H1 (cell line): ENCODE measurements at regions not wholly inside any gene's neighbourhood (a gene's known extent, or its start where the extent isn't known, plus 50 kb on each side); places are given as distances from the start of the nearest gene placed in this dataset.

ENCODE experiments used
- CTCF ChIA-PET: fragments of 300-600 bp; sonication (Branson Sonifier 250); formaldehyde crosslinking; loops from one replicate; lab custom pipeline; 2021; ENCODE audit not compliant: partially characterized antibody; lab: Charles Lee
- POLR2A ChIA-PET: fragments of 300-600 bp; sonication (Branson Sonifier 250); formaldehyde crosslinking; loops from one replicate; lab custom pipeline; 2021; ENCODE audit warnings: inconsistent platforms; ENCODE audit not compliant: partially characterized antibody; lab: Charles Lee
- DNase-seq, 2 experiments: peaks; one replicate each; pipeline versions ENCODE4 v3.0.0 to v3.0.0-alpha.2; 2010 to 2022; ENCODE audit warnings: low spot score in 2 of 2, low read depth in 1 of 2, mixed read lengths in 1 of 2
- FAIRE-seq: peaks from 2 replicates; lab custom pipeline; 2011; peaks lifted over from hg19 to GRCh38; lab: Jason Lieb, UNC
- H2AFZ ChIP-seq: 2 replicates; pipeline ENCODE4 v1.8.1; 2012; ENCODE audit warnings: low read length, inconsistent platforms
- H2AK5ac ChIP-seq: 2 replicates; pipeline ENCODE4 v1.6.1; 2013; ENCODE audit warnings: low read depth, low read length
- H2BK120ac ChIP-seq: replicated peaks from 2 replicates; pipeline ENCODE3; 2013; ENCODE audit warnings: low read depth, low read length, inconsistent platforms
- H2BK12ac ChIP-seq: 2 replicates; pipeline ENCODE4 v1.6.1; 2013; ENCODE audit warnings: low read depth, low read length
- H2BK15ac ChIP-seq: 2 replicates; pipeline ENCODE4 v1.6.1; 2013; ENCODE audit warnings: low read length
- H2BK20ac ChIP-seq: 2 replicates; pipeline ENCODE4 v1.6.1; 2013; ENCODE audit warnings: low read length
- H2BK5ac ChIP-seq: 2 replicates; pipeline ENCODE4 v1.6.1; 2013; ENCODE audit warnings: low read depth, low read length
- H3K14ac ChIP-seq: 2 replicates; pipeline ENCODE4 v1.6.1; 2013; ENCODE audit warnings: inconsistent platforms; ENCODE audit not compliant: insufficient read length
- H3K18ac ChIP-seq: 2 replicates; pipeline ENCODE4 v1.6.1; 2013; ENCODE audit warnings: low read length; ENCODE audit errors: extremely low read depth
- H3K23ac ChIP-seq: 2 replicates; pipeline ENCODE4 v1.6.1; 2013; ENCODE audit warnings: inconsistent platforms; ENCODE audit not compliant: insufficient read length
- H3K23me2 ChIP-seq: 2 replicates; pipeline ENCODE4 v1.6.1; 2013; ENCODE audit warnings: low read depth, low read length
- H3K27ac ChIP-seq: 2 replicates; pipeline ENCODE4 v1.6.1; 2011; ENCODE audit warnings: low read depth, low read length, inconsistent platforms
- H3K27me3 ChIP-seq, 4 experiments: replicated peaks in 1 of 4; 1 replicate in 1 of 4; 2 replicates in 3 of 4; pipeline versions ENCODE4 v1.6.1 to v1.8.1; 2011 to 2013; ENCODE audit warnings: low read length in 3 of 4, mild to moderate bottlenecking in 3 of 4, inconsistent platforms in 2 of 4, mixed read lengths in 2 of 4, moderate library complexity in 1 of 4; ENCODE audit not compliant: control insufficient read depth in 3 of 4, insufficient read depth in 3 of 4; ENCODE audit errors: extremely low read depth in 1 of 4
- H3K36me3 ChIP-seq, 4 experiments: 2 replicates each; pipeline versions ENCODE4 v1.6.1 to v1.8.1; 2011 to 2013; ENCODE audit warnings: mild to moderate bottlenecking in 4 of 4, low read length in 3 of 4, moderate library complexity in 2 of 4, control low read depth in 1 of 4, inconsistent platforms in 1 of 4; ENCODE audit not compliant: insufficient read depth in 4 of 4, control insufficient read depth in 2 of 4
- H3K4ac ChIP-seq: replicated peaks from 2 replicates; pipeline ENCODE3; 2013; ENCODE audit warnings: low read length, low read depth, mixed read lengths, inconsistent platforms; ENCODE audit not compliant: insufficient read length
- H3K4me1 ChIP-seq, 4 experiments: replicated peaks in 1 of 4; 1 replicate in 1 of 4; 2 replicates in 3 of 4; pipeline versions ENCODE4 v1.6.1 to v1.8.1; 2011 to 2013; ENCODE audit warnings: low read length in 3 of 4, inconsistent platforms in 2 of 4, mixed read lengths in 1 of 4; ENCODE audit not compliant: insufficient read depth in 4 of 4, control insufficient read depth in 3 of 4
- H3K4me2 ChIP-seq, 2 experiments: 2 replicates each; pipeline versions ENCODE4 v1.6.1 to v1.8.1; 2011 to 2013; ENCODE audit warnings: low read depth in 2 of 2, low read length in 2 of 2, control low read depth in 1 of 2, inconsistent platforms in 1 of 2, mild to moderate bottlenecking in 1 of 2; ENCODE audit not compliant: insufficient read depth in 1 of 2
- H3K4me3 ChIP-seq, 4 experiments: fragments of 200-600, 300-600 bp in 1 of 4; sonication (generic), shearing (Covaris generic), sonication (Bioruptor Twin) in 1 of 4; 2 replicates each; pipeline versions ENCODE4 v1.5.1 to v1.8.1; 2011 to 2016; ENCODE audit warnings: low read length in 4 of 4, low read depth in 3 of 4, control low read depth in 2 of 4, inconsistent platforms in 2 of 4, mild to moderate bottlenecking in 2 of 4, mixed read lengths in 1 of 4, moderate library complexity in 1 of 4; ENCODE audit not compliant: insufficient read depth in 2 of 4; ENCODE audit errors: extremely low read depth in 1 of 4
- H3K56ac ChIP-seq: replicated peaks from 2 replicates; pipeline ENCODE3; 2013; ENCODE audit warnings: low read depth, mild to moderate bottlenecking, mixed read lengths, low read length, inconsistent platforms; ENCODE audit not compliant: insufficient read length
- H3K79me1 ChIP-seq: 2 replicates; pipeline ENCODE4 v1.6.1; 2013; ENCODE audit warnings: low read depth, low read length, control low read depth
- H3K79me2 ChIP-seq, 2 experiments: 2 replicates each; pipeline versions ENCODE4 v1.6.1 to v1.8.1; 2012 to 2013; ENCODE audit warnings: low read length in 2 of 2, mild to moderate bottlenecking in 2 of 2, inconsistent platforms in 1 of 2; ENCODE audit not compliant: insufficient read depth in 2 of 2, control insufficient read depth in 1 of 2
- H3K9ac ChIP-seq, 4 experiments: replicated peaks in 1 of 4; 1 replicate in 1 of 4; 2 replicates in 3 of 4; pipeline versions ENCODE4 v1.6.1 to v1.8.1; 2011 to 2013; ENCODE audit warnings: low read depth in 3 of 4, low read length in 3 of 4, control low read depth in 2 of 4, mild to moderate bottlenecking in 2 of 4, moderate library complexity in 2 of 4, inconsistent platforms in 1 of 4; ENCODE audit errors: extremely low read depth in 1 of 4
- H3K9me3 ChIP-seq, 2 experiments: 2 replicates each; pipeline versions ENCODE4 v1.6.1 to v1.8.1; 2012 to 2013; ENCODE audit warnings: mild to moderate bottlenecking in 2 of 2, moderate library complexity in 2 of 2, control low read depth in 1 of 2, inconsistent platforms in 1 of 2, low read depth in 1 of 2, low read length in 1 of 2, mixed read lengths in 1 of 2; ENCODE audit not compliant: insufficient read depth in 2 of 2
- H4K20me1 ChIP-seq, 2 experiments: replicated peaks in 1 of 2; 2 replicates each; pipeline versions ENCODE3 to v1.8.1; 2011 to 2013; ENCODE audit warnings: inconsistent platforms in 2 of 2, low read length in 2 of 2, mild to moderate bottlenecking in 1 of 2; ENCODE audit not compliant: insufficient read depth in 2 of 2, control insufficient read depth in 1 of 2
- H4K5ac ChIP-seq: 2 replicates; pipeline ENCODE4 v1.6.1; 2013; ENCODE audit warnings: low read length, low read depth, mixed read lengths, inconsistent platforms; ENCODE audit not compliant: insufficient read length
- H4K8ac ChIP-seq: 2 replicates; pipeline ENCODE4 v1.8.0; 2013; ENCODE audit warnings: mild to moderate bottlenecking, moderate library complexity, low read length, inconsistent platforms; ENCODE audit not compliant: insufficient read depth; ENCODE audit errors: extremely low read depth
- H4K91ac ChIP-seq: replicated peaks from 2 replicates; pipeline ENCODE3; 2013; ENCODE audit warnings: low read length, mixed read lengths, inconsistent platforms; ENCODE audit not compliant: insufficient read length
- CBX5 ChIP-seq: fragments of 300-800, 300-1000 bp; sonication (generic); IDR thresholded peaks from 2 replicates; pipeline ENCODE4 v1.7.1; 2016; ENCODE audit warnings: antibody characterized with exemption, low read length, low read depth
- CHD2 ChIP-seq: IDR thresholded peaks from 2 replicates; pipeline ENCODE4 v1.6.1; 2012; ENCODE audit warnings: low read length, improper control_type of control experiment
- GTF2F1 ChIP-seq: IDR thresholded peaks from 2 replicates; pipeline ENCODE4 v1.6.1; 2012; ENCODE audit warnings: low read depth, low read length, improper control_type of control experiment, borderline replicate concordance
- JUND ChIP-seq: IDR thresholded peaks from 2 replicates; pipeline ENCODE4 v1.6.1; 2011; ENCODE audit warnings: mild to moderate bottlenecking, improper control_type of control experiment, low read length
- RFX5 ChIP-seq: IDR thresholded peaks from 2 replicates; pipeline ENCODE4 v1.6.1; 2011; ENCODE audit warnings: low read depth, low read length, improper control_type of control experiment, borderline replicate concordance
- TEAD4 ChIP-seq: IDR thresholded peaks from 2 replicates; pipeline ENCODE4 v1.6.1; 2012; ENCODE audit warnings: low read depth, low read length, inconsistent platforms, mixed read lengths
- WGBS, 2 experiments: shearing (Covaris generic) in 1 of 2; methylation state at CpG; one replicate each; pipeline versions ENCODE4 v1.1.6 to v1.1.7; 2013 to 2015; ENCODE audit warnings: low lambda C conversion rate in 2 of 2, mixed read lengths in 2 of 2, inconsistent platforms in 1 of 2, low coverage in 1 of 2, missing lambda C conversion rate in 1 of 2; ENCODE audit not compliant: insufficient replicate concordance in 2 of 2, insufficient coverage in 1 of 2, insufficient read length in 1 of 2; ENCODE audit errors: extremely low coverage in 1 of 2, missing lambda C conversion rate in 1 of 2; 5-methylcytosine and 5-hydroxymethylcytosine counted together
- TF ChIP-seq, protein P1 (sequence below), 3 experiments: IDR thresholded peaks; 1 replicate in 2 of 3; 2 replicates in 1 of 3; pipeline versions ENCODE4 v1.5.1 to v1.6.1; 2011; ENCODE audit warnings: low read length in 3 of 3, mild to moderate bottlenecking in 3 of 3, inconsistent platforms in 2 of 3, low read depth in 1 of 3, moderate library complexity in 1 of 3; ENCODE audit not compliant: insufficient read depth in 1 of 3; ENCODE audit errors: control extremely low read depth in 1 of 3

DNA sequence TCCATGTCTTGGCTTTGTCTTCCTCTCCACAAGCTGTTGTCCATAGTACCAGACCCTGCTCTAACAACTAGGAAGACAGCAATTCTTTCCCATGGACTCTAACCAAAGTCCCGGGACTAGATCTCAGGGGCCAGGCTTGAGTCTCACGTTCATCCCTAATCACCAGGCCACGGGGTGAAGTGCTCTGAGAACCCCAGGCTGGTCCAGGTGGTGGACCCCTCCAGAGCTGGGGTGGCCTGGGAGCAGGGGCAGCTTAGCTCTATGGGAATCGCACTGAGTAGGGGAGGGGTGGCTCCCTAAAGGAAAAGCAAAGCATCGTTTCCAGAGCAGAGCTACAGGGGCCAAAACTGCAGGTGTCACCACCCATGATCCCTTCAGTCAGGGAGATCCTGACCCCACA is 150.9 kb downstream of the TPRA1 start:
- H4K8ac ChIP-seq, result no peak overlapping the region
- no peak overlapping the region for H2BK5ac ChIP-seq
- no peak overlapping the region for H3K23ac ChIP-seq
- no peak overlapping the region for H3K4me2 ChIP-seq
- no peak overlapping the region for H3K4ac ChIP-seq
- no peaks in the 10 kb centered on the region for H3K36me3 ChIP-seq
- 91% methylated on average over 5 of the region's 5 CpGs; no CpG with 5 or more reads in 1 of the 2 experiments for WGBS, 2 experiments
- TF ChIP-seq CHD2, result no peak
- TF ChIP-seq CBX5, result no peak
- TF ChIP-seq TEAD4, result no peak
- no peak for TF ChIP-seq JUND
- no peak for TF ChIP-seq RFX5
- TF ChIP-seq GTF2F1, result no peak
- TF ChIP-seq, protein P1, sequence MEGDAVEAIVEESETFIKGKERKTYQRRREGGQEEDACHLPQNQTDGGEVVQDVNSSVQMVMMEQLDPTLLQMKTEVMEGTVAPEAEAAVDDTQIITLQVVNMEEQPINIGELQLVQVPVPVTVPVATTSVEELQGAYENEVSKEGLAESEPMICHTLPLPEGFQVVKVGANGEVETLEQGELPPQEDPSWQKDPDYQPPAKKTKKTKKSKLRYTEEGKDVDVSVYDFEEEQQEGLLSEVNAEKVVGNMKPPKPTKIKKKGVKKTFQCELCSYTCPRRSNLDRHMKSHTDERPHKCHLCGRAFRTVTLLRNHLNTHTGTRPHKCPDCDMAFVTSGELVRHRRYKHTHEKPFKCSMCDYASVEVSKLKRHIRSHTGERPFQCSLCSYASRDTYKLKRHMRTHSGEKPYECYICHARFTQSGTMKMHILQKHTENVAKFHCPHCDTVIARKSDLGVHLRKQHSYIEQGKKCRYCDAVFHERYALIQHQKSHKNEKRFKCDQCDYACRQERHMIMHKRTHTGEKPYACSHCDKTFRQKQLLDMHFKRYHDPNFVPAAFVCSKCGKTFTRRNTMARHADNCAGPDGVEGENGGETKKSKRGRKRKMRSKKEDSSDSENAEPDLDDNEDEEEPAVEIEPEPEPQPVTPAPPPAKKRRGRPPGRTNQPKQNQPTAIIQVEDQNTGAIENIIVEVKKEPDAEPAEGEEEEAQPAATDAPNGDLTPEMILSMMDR (IDR thresholded peaks at IDR 0.05; ENCODE audit: control extremely low read depth in 1 of 3, insufficient read depth in 1 of 3, low read depth in 1 of 3, low read length in 3 of 3), result no peak
- H2BK15ac ChIP-seq, result no peak overlapping the region
- H3K4me3 ChIP-seq, result no peak overlapping the region
- H3K23me2 ChIP-seq, result 0 out of 2 replicates have a peak, but pooled peaks cover 1% of the 10 kb centered on the region
- H4K91ac ChIP-seq, result no peak overlapping the region
- no peak overlapping the region for H3K56ac ChIP-seq
- no peaks in the 10 kb centered on the region for H3K79me1 ChIP-seq
- H4K20me1 ChIP-seq, result no peaks in the 10 kb centered on the region
- no peak overlapping the region for H3K18ac ChIP-seq
- no peak overlapping the region for H3K14ac ChIP-seq
- H3K27me3 ChIP-seq, result no peaks in the 10 kb centered on the region
- DNase-seq (peak in 1 of 2 experiments; percentile 23), FAIRE-seq (no peak)
- no peak overlapping the region for H2BK12ac ChIP-seq
- no peak overlapping the region for H3K27ac ChIP-seq
- no peaks in the 10 kb centered on the region for H3K4me1 ChIP-seq
- H2AK5ac ChIP-seq, result no peak overlapping the region
- H4K5ac ChIP-seq, result no peak overlapping the region
- ChIA-PET CTCF (interaction anchor here (0.6 to 1.7 kb wide), 8 partner anchors 8 to 180 kb away, joined by 3 to 6 read pairs (median 3); no protein-coding TSS in a partner anchor), POLR2A (no interaction called here)
- no peak overlapping the region for H2BK20ac ChIP-seq
- H3K9ac ChIP-seq, result no peak overlapping the region
- H2BK120ac ChIP-seq, result no peak overlapping the region
- no peak overlapping the region for H2AFZ ChIP-seq
- H3K79me2 ChIP-seq, result no peaks in the 10 kb centered on the region
- H3K9me3 ChIP-seq, result no peaks in the 10 kb centered on the region
